NAMALWA (cell line): ENCODE measurements at regions not wholly inside any gene's neighbourhood (a gene's known extent, or its start where the extent isn't known, plus 50 kb on each side); places are given as distances from the start of the nearest gene placed in this dataset.

Experiments
- DNase-seq: peaks from one replicate; pipeline ENCODE4 v3.0.0-alpha.2; 2015; ENCODE audit warnings: low spot score

- DNase-seq = no peak
Observed at GRCh38 chr2:139828011-139828410, 1047.8 kb upstream of the NXPH2 start.

- DNase-seq = no peak
Observed at GRCh38 chr2:139825726-139826125, 1045.5 kb upstream of the NXPH2 start.

DNA sequence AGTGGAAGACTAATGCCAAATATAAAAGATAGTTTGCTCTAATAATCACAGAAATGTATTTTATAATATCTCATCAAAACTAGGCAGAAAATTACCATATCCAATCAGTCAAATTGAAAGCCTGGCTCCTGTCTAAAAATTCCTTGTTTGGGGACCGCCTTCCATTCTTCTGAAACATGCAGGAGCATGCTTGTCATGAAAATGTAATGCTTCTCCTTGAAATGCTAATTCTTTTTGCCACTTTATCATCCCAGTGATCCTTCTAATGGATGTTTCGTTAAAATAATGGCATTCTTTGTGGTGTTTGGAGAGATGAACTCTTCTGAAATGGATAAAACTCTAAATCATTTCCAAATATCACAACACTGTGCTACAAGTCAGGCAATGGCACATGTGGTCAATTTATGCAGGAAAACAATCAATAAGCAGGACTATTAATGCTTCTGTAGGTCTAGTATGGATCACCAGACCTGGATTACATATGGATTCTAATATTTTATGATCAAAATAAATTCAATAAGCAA lies 1039.1 kb upstream of the NXPH2 start:
- DNase-seq = no peak

DNA sequence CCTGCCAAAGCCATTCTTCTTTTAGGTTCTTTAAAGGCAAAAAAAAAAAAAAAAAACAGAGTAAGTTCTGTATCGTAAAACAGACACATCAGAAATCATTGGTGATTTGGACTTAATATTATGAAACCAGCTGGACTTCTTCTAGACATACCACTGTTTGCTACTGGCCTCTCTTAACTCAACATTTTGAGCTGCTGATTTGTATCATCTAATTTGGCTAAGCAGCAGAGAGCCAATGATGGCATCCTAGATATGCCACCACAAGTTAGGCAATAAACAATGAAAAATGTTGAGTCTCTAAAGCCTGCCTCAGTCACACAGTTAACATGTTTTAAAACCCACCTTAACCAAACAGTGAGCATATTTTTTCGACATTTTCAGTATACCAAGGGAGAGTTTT lies 1034.3 kb upstream of the NXPH2 start:
- no peak for DNase-seq

GRCh38 chr2:139813340-139813739 lies 1033.2 kb upstream of the NXPH2 start:
- DNase-seq = no peak

GRCh38 chr2:139805441-139805840 lies 1025.3 kb upstream of the NXPH2 start:
- no peak for DNase-seq

DNA sequence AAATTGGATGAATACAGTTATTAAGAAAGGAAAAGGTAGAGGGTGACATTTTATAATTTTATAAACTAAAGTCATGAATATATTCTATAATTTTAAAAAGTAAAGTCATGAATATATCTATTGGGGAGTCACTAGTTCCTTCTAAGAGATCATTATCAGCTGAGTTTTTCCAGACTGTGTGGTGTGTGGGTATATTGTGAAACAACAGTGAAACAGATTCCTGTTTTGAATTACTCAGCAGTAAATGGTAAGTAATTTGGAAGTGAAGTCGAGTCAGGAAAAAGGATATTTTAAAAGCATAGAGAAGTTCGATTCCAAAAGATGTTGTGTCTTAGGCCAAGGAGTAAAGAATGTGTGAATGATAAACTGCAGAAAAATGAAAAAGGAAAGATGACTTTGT lies 1018.2 kb upstream of the NXPH2 start:
- DNase-seq = no peak

- DNase-seq = peak; percentile 46
Observed at GRCh38 chr2:139790807-139791752, 1010.9 kb upstream of the NXPH2 start.

- no peak for DNase-seq
Observed at GRCh38 chr2:139790136-139790535, 1009.9 kb upstream of the NXPH2 start.

GRCh38 chr2:139778732-139779131 lies 998.5 kb upstream of the NXPH2 start:
- DNase-seq = no peak

DNA sequence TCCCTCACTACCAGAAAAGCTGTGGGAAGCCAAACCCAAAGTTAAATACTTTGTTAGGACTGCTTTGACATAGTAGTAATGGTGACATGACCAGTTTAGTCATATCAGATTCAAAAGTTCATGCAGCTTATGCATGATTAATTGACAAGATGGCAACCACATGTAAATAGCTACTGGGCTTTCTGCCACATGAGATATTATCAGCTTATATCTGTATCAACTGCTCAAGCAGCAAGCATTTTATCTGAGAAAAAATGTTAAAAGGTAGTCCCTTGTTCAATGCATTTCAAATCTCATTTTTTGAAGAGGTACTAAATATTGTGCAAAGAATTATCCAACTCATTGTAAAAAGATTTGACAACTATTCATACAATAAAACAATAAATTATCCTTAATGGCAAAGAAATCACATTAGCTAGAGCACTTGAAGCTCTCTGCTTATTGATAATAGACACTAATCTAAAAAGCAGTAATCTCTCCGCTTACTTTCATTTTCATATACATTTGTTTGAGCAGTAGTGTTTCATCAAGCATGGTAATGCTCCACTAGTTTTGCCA lies 993.6 kb upstream of the NXPH2 start:
- no peak for DNase-seq

DNA sequence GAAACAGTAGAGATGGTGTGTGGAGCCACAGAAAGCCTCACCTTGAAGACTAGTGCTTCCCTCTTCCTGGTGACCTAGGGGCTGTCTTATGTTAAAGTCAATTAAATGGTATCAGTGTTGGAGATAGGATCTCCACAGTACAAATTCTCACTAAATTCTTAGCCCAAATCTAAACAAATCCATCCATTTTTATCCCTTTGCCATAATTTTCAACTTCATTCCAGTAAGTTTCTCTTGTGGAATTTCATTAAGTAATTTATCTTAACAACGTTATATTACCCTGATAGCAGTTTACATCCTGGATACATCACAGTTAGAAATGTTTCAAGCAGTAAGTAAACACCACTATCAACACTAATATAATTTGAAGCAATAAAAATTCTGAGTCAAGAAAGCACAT lies 989.4 kb upstream of the NXPH2 start:
- DNase-seq = no peak

- no peak for DNase-seq
Observed at GRCh38 chr2:139763705-139764104, 983.5 kb upstream of the NXPH2 start.

DNA sequence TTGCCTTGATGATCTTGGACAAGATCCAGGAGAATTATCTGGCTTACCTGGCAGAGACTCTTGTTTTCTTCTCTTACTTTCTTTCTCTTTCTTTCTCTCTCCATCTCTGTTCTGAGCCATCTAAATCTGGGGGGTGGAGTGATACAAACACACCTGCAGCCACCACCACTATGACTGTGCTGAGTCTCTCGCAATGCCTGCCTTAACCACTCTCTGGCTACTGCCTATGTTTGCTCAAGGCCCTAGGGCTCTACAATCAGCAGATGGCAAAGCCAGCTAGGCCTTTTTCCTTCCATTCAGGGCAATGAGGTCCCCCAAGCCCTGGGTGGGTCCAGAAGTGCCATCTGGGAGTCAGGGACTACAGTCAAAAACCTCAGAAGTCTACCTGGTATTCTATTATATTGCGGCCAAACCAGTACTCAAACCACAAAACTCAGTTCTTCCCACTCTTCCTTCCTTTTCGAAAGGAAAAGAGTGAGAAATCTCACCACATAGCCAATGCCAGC lies 978.9 kb upstream of the NXPH2 start:
- DNase-seq = no peak

- DNase-seq = no peak
Observed at GRCh38 chr2:139746901-139747300, 966.7 kb upstream of the NXPH2 start.

GRCh38 chr2:139744273-139744672 lies 964.1 kb upstream of the NXPH2 start:
- DNase-seq = no peak

DNA sequence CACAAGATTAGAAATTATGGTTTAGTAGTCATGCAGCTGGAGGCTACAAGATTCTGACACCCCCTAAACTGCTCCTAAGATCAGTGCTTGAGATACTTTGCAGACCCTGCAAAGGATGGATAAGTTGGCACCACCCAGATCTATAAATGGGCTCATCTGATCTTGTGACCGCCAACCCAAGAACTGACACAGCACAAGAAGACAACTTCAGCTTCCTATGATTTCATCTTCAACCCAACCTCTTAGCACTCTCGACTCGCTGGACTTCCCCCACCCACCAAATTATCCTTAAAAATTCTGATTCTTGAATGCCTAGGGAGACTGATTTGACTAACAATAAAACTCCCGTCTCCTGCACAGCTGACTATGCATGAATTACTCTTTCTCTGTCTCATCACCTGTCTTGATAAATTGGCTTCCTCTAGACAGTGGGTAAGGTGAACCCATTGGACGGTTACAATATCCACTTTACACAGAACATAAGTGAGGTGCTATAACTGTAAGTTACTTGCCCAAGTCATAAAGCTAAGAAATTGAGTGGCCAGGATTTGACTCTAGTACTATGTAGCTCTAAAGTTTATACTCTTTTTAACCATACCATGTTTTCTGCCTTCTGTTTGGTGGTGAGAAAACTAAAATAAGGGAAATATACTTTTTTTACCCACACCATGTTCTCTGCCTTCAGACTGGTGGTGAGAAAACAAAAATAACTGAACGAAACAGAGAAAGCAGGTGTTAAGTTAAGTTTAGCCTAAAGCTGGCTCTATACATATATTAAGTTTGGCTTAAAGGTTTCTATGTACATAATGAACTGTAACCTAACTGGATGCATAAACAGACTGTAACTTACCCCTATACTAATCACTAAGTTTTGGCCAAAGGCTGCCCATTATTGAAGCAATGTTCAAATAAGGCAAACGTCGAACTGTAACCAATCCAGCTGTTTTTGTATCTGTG lies 962.3 kb upstream of the NXPH2 start:
- DNase-seq = no peak

DNA sequence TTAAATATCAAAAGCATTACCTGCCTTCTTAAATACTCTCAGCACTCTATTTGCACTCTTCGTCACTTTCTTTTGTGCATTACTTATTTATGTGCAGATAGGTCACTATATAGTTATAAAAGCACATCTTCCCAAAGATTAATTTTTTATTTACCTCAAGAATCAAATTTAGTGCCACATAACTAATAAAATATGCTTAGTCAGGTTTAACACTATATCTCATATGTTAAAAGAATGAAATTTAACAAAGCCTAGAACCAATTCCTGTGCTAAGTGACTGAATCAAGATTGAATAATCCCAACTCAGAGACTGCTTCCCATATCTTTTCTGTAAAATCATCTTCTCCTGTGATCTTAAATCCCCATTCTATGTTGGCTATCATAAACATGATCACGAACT lies 957.5 kb upstream of the NXPH2 start:
- no peak for DNase-seq

- no peak for DNase-seq
Observed at GRCh38 chr2:139730197-139730596, 950.0 kb upstream of the NXPH2 start.

DNA sequence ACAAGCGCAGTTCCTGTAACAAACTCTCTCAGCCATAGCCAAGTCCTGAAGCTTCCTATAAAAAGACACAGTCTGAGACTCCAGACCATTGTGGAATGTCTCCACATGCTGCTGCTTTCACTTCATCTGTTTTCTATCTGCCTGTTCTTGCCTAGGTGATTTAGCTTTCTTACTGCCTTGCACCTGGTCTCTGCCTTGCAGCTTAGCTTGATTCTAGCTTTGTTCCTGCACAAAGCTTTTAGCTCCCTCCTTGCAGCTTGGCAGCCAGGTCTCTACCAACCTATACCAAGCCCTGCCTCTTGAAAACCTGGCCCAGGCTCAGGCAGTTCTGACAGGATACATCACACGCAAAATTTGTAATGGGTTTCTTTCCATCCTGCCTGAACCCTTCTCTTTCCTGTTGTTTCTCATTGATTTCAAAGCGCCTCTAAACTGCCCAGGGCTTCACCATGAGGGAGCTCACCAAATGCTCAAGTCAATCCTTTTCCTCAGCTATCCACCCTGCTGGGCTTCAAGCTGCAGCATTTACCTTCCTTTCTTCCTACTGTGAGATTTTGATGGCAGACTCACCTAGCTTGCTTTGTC lies 941.3 kb upstream of the NXPH2 start:
- DNase-seq = no peak

DNA sequence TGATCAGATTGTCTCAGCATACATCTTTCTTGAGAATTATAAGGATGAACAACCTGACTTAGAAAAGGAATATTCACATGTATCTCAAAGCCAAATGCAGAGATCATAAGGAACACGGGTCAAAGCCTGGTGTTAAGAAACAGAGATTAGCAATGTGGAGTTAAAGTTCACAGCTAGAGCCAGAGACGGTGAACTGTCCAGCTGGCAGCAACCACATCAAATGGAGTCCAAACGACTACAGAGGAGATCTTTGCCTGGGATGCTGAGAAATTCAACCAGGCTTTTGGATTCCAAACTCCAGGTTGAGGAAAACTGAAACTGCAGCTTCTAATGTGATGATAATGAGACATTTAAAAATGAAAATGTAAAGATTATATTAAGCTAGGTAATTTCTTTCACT lies 939.9 kb upstream of the NXPH2 start:
- DNase-seq = no peak

DNA sequence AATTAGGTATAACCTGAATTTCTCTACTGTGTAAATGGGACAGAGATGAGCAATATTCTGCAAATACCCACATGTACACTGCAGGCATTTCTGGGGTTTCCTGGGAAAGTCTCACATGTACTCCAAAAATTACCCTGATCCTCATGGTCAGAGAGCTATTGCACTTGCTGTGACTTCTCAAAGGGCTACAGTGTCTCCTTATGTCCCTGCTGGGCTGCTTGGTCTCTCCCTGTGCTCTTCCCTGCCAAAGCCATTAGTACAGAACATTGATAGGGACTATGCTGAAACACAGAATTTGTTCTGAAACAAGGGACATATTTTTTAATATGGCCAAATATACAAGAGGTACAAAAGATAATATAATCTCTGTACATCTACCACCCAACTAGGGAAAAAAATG lies 924.4 kb upstream of the NXPH2 start:
- DNase-seq = no peak
